ENCODE measurements at regions not wholly inside any gene's neighbourhood (a gene's known extent, or its start where the extent isn't known, plus 50 kb on each side); places are given as distances from the start of the nearest gene placed in this dataset.

GRCh38 chr21:36646645-36647044 lies 52.3 kb upstream of the SIM2 start:
- H3K4me3 ChIP-seq (ENCODE audit: low read length), result no peak overlapping the region
- no peak for DNase-seq (ENCODE audit: low read depth, low spot score)

- no peak for DNase-seq (ENCODE audit: low read depth, low spot score)
- H3K4me3 ChIP-seq (ENCODE audit: low read length), result no peak overlapping the region
These were observed 51.4 kb upstream of the SIM2 start for GRCh38 chr21:36647279-36648093.
